HepG2 (cell line): ENCODE measurements at regions not wholly inside any gene's neighbourhood (a gene's known extent, or its start where the extent isn't known, plus 50 kb on each side); places are given as distances from the start of the nearest gene placed in this dataset.
A peak's percentile ranks its signal among the peaks of the same experiment; 100 is the strongest.

Experiments
- ATAC-seq: fragments of 200-7000 bp; cut with Tn5 transposase; 3 replicates; pipeline ENCODE4 v1.9.1; 2020; ENCODE audit warnings: mild to moderate bottlenecking, moderate library complexity
- BruUV-seq: library from RNA; stranded (reverse); fragments of 400-500 nt; replicated peaks from 2 replicates; lab custom pipeline; 2021; lab: Mats Ljungman, UMichigan
- CTCF ChIA-PET: fragments of 300-600 bp; formaldehyde crosslinking; extraction: SDS; loops from one replicate; lab custom pipeline; 2021; ENCODE audit warnings: low total read pairs, inconsistent platforms, low intra/inter-chr PET ratio; lab: Yijun Ruan, JAX
- POLR2A ChIA-PET: fragments of 350-600 bp; sonication (Branson Sonifier 250); formaldehyde crosslinking; loops from one replicate; lab custom pipeline; 2020; ENCODE audit warnings: antibody characterized with exemption, inconsistent platforms; lab: Yijun Ruan, JAX
- DNase-seq: peaks from one replicate; pipeline ENCODE4 v3.0.0-alpha.2; 2015; ENCODE audit warnings: low spot score
- FAIRE-seq: peaks from 3 replicates; lab custom pipeline; 2011; peaks lifted over from hg19 to GRCh38; lab: Jason Lieb, UNC
- H2AFZ ChIP-seq: one replicate; pipeline ENCODE4 v1.6.1; 2011; ENCODE audit warnings: low read length, inconsistent platforms
- H3K27ac ChIP-seq: fragments of 300-600 bp; 3 replicates; pipeline ENCODE4 v1.8.0; 2011; ENCODE audit warnings: mixed run types, mild to moderate bottlenecking, mixed read lengths, low read length, inconsistent platforms; ENCODE audit not compliant: insufficient read depth; ENCODE audit errors: extremely low read length
- H3K27me3 ChIP-seq, 2 experiments: fragments of 200-600 bp in 1 of 2; 2 replicates in 1 of 2; 3 replicates in 1 of 2; pipeline versions ENCODE4 v1.6.0 to v1.8.0; 2011; ENCODE audit warnings: low read length in 2 of 2, mild to moderate bottlenecking in 2 of 2, moderate library complexity in 2 of 2, inconsistent platforms in 1 of 2; ENCODE audit not compliant: insufficient read depth in 2 of 2, control insufficient read depth in 1 of 2
- H3K36me3 ChIP-seq, 2 experiments: fragments of 200-600 bp in 1 of 2; replicated peaks in 1 of 2; 2 replicates in 1 of 2; 3 replicates in 1 of 2; pipeline versions ENCODE4 v1.5.1 to v1.8.0; 2011; ENCODE audit warnings: low read length in 2 of 2, inconsistent platforms in 1 of 2; ENCODE audit not compliant: insufficient read depth in 2 of 2, control insufficient read depth in 1 of 2
- H3K4me1 ChIP-seq: 2 replicates; pipeline ENCODE4 v1.5.1; 2012; ENCODE audit warnings: low read length, inconsistent platforms; ENCODE audit not compliant: insufficient read depth
- H3K4me2 ChIP-seq: 2 replicates; pipeline ENCODE4 v1.6.0; 2011; ENCODE audit warnings: low read depth, low read length, inconsistent platforms
- H3K4me3 ChIP-seq, 3 experiments: fragments of 200-600 bp in 1 of 3; sonication (generic), shearing (Covaris generic) in 1 of 3; replicated peaks in 1 of 3; 2 replicates each; pipeline ENCODE4 v1.5.1; 2011 to 2016; ENCODE audit warnings: low read length in 3 of 3, inconsistent platforms in 2 of 3, low read depth in 2 of 3, mild to moderate bottlenecking in 2 of 3, control low read depth in 1 of 3, mixed read lengths in 1 of 3; ENCODE audit not compliant: insufficient read depth in 1 of 3
- H3K79me2 ChIP-seq: one replicate; pipeline ENCODE4 v1.6.1; 2011; ENCODE audit warnings: low read length, inconsistent platforms; ENCODE audit not compliant: insufficient read depth
- H3K9ac ChIP-seq: 2 replicates; pipeline ENCODE4 v1.6.0; 2011; ENCODE audit warnings: mild to moderate bottlenecking, low read depth, low read length, inconsistent platforms; ENCODE audit not compliant: insufficient read depth
- H3K9me3 ChIP-seq: 2 replicates; pipeline ENCODE4 v1.5.1; 2012; ENCODE audit warnings: mild to moderate bottlenecking, low read length
- H4K20me1 ChIP-seq: 2 replicates; pipeline ENCODE4 v1.6.0; 2011; ENCODE audit warnings: inconsistent platforms, mild to moderate bottlenecking, low read length, moderate library complexity; ENCODE audit not compliant: insufficient read depth
- CEBPB ChIP-seq: IDR thresholded peaks from 2 replicates; pipeline ENCODE4 v1.6.1; 2011; ENCODE audit warnings: low read depth, low read length, improper control_type of control experiment, borderline replicate concordance
- FOSL1 ChIP-seq: sonication (generic); formaldehyde crosslinking; IDR thresholded peaks from 2 replicates; pipeline ENCODE4 v1.9.0; 2021; ENCODE audit warnings: missing genetic modification reagents, borderline replicate concordance
- FOSL2 ChIP-seq: sonication (generic); formaldehyde crosslinking; IDR thresholded peaks from 2 replicates; pipeline ENCODE4 v1.4.0; 2020; ENCODE audit warnings: missing genetic modification reagents
- HDAC2 ChIP-seq: sonication (generic); formaldehyde crosslinking; IDR thresholded peaks from 2 replicates; pipeline ENCODE4 v1.4.0; 2020; ENCODE audit warnings: missing genetic modification reagents
- JUNB ChIP-seq: sonication (generic); formaldehyde crosslinking; IDR thresholded peaks from 2 replicates; pipeline ENCODE4 v1.8.0; 2022; ENCODE audit warnings: missing genetic modification reagents, mild to moderate bottlenecking, borderline replicate concordance
- JUND ChIP-seq: sonication (generic); formaldehyde crosslinking; IDR thresholded peaks from 2 replicates; pipeline ENCODE4 v1.8.0; 2022; ENCODE audit warnings: mild to moderate bottlenecking, missing genetic modification reagents
- KMT2A ChIP-seq: sonication (generic); formaldehyde crosslinking; IDR thresholded peaks from 2 replicates; pipeline ENCODE4 v1.4.0; 2020; ENCODE audit warnings: missing genetic modification reagents
- SIN3B ChIP-seq: fragments of 150-350 bp; IDR thresholded peaks from 2 replicates; pipeline ENCODE4 v1.6.1; 2014; ENCODE audit warnings: low read length
- SP5 ChIP-seq: IDR thresholded peaks from 2 replicates; pipeline ENCODE4 v1.6.1; 2016; ENCODE audit warnings: low read depth, borderline replicate concordance
- SUZ12 ChIP-seq: fragments of 150-350 bp; IDR thresholded peaks from 2 replicates; pipeline ENCODE4 v1.6.1; 2014; ENCODE audit warnings: low read depth, low read length
- TCF7 ChIP-seq: sonication (generic); IDR thresholded peaks from 2 replicates; pipeline ENCODE4 v1.6.1; 2016; ENCODE audit warnings: antibody characterized with exemption, low read depth
- TEAD3 ChIP-seq: optimal IDR thresholded peaks from 2 replicates; pipeline ENCODE3; 2016; ENCODE audit warnings: borderline replicate concordance
- WGBS: methylation state at CpG from one replicate; pipeline ENCODE4 v1.1.6; 2017; ENCODE audit warnings: low lambda C conversion rate; 5-methylcytosine and 5-hydroxymethylcytosine counted together
- in situ Hi-C: cut with HindIII; loops from 2 replicates; pipeline ENCODE4 v1.10.0; 2017; ENCODE audit warnings: low pct_unique_long_range_greater_than_20kb; ENCODE audit not compliant: extremely low pct_ligation_motif_present
- intact Hi-C: fragments of 100-400 bp; cut with micrococcal nuclease; formaldehyde crosslinking; loops from one replicate; pipeline ENCODE4 v1.10.0; 2022; ENCODE audit not compliant: unreplicated experiment
- TF ChIP-seq, protein P1 (sequence below): sonication (generic); formaldehyde crosslinking; IDR thresholded peaks from 2 replicates; pipeline ENCODE4 v1.4.0; 2020; ENCODE audit warnings: missing genetic modification reagents
- TF ChIP-seq, protein P2 (sequence below): sonication (generic); formaldehyde crosslinking; IDR thresholded peaks from 2 replicates; pipeline ENCODE4 v1.4.0; 2020; ENCODE audit warnings: missing genetic modification reagents

DNA sequence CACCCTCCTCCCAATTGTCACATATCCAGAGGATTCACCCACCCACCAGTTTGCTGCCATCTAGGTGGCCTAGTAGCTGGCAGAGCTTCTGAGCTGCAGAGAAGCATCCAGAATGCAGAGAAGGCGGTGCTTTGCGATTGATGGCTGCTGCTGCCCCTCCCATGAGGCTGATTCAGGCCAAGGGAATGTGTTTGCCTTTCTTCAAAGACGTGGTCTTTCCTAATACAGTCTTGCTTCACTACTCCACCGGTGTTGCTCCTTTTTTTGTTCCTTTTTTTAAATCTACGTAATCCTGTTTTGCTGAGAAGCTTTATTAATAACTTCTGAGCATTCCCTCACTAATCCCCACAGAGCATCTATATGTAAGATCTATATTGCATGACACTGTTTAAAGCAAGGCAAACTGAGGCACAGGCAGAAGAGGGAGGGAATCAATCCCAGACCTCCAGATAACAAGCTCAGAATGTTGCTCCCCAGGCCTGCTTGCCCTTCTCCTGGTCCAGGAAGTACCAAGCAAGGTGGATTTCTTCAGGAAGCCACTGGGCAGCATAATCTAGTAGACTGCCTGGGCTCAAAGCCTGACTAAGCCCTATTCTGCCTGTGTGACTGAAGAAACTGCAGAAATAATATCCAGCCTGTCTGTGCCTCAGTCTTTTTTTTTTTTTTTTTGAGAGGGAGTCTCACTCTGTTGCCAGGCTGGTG lies 275.5 kb upstream of the FMN2 start:
- Histone ChIP-seq H4K20me1 (no peaks in the 10 kb centered on the region), H3K9ac (no peak overlapping the region), H2AFZ (no peak overlapping the region), H3K36me3 (no peaks in the 10 kb centered on the region), H3K4me1 (no peaks in the 10 kb centered on the region), H3K4me2 (no peak overlapping the region), H3K4me3 (no peak overlapping the region), H3K79me2 (no peaks in the 10 kb centered on the region), H3K9me3 (no peaks in the 10 kb centered on the region), H3K27me3 (no peaks in the 10 kb centered on the region)
- ChIA-PET POLR2A (no interaction called here), CTCF (no interaction called here)
- intact Hi-C loops, result no loop called here
- FAIRE-seq (no peak), ATAC-seq (peak; percentile 67; the same call in 2 of the 3 replicates), DNase-seq (peak; percentile 23)
- no TSS peak for BruUV-seq
- TF ChIP-seq SUZ12 (no peak), KMT2A (CRISPR knock-in tag) (no peak), FOSL2 (peak; percentile 92), SP5 (CRISPR knock-in tag) (0 out of 2 replicates have a peak, but pooled peaks have one; percentile 57), TCF7 (0 out of 2 replicates have a peak, but pooled peaks have one; percentile 13), CEBPB (peak; percentile 26; the same call in 1 of the 2 replicates), FOSL1 (peak; percentile 79), TEAD3 (CRISPR knock-in tag) (peak; percentile 52), HDAC2 (CRISPR knock-in tag) (no peak), JUND (CRISPR knock-in tag) (0 out of 2 replicates have a peak, but pooled peaks have one; percentile 23), SIN3B (no peak), JUNB (CRISPR knock-in tag) (0 out of 2 replicates have a peak, but pooled peaks have one; percentile 40)
- TF ChIP-seq, protein P1, sequence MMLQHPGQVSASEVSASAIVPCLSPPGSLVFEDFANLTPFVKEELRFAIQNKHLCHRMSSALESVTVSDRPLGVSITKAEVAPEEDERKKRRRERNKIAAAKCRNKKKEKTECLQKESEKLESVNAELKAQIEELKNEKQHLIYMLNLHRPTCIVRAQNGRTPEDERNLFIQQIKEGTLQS (CRISPR knock-in tag), result 0 out of 2 replicates have a peak, but pooled peaks have one; percentile 16
- TF ChIP-seq, protein P2, sequence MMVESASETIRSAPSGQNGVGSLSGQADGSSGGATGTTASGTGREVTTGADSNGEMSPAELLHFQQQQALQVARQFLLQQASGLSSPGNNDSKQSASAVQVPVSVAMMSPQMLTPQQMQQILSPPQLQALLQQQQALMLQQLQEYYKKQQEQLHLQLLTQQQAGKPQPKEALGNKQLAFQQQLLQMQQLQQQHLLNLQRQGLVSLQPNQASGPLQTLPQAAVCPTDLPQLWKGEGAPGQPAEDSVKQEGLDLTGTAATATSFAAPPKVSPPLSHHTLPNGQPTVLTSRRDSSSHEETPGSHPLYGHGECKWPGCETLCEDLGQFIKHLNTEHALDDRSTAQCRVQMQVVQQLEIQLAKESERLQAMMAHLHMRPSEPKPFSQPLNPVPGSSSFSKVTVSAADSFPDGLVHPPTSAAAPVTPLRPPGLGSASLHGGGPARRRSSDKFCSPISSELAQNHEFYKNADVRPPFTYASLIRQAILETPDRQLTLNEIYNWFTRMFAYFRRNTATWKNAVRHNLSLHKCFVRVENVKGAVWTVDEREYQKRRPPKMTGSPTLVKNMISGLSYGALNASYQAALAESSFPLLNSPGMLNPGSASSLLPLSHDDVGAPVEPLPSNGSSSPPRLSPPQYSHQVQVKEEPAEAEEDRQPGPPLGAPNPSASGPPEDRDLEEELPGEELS (CRISPR knock-in tag), result no peak
- TF ChIP-seq, all 625 proteins: peak for 9
- WGBS, result 5% methylated on average over 5 of the region's 5 CpGs
- no peak overlapping the region for H3K27ac ChIP-seq
- in situ Hi-C loops, result no loop called here
